ENCODE measurements at regions not wholly inside any gene's neighbourhood (a gene's known extent, or its start where the extent isn't known, plus 50 kb on each side); places are given as distances from the start of the nearest gene placed in this dataset.

GRCh38 chr20:50312002-50312681 lies 121.5 kb downstream of the CEBPB start:
- DNase-seq (ENCODE audit: low read depth in 2 of 2), result no peak

DNA sequence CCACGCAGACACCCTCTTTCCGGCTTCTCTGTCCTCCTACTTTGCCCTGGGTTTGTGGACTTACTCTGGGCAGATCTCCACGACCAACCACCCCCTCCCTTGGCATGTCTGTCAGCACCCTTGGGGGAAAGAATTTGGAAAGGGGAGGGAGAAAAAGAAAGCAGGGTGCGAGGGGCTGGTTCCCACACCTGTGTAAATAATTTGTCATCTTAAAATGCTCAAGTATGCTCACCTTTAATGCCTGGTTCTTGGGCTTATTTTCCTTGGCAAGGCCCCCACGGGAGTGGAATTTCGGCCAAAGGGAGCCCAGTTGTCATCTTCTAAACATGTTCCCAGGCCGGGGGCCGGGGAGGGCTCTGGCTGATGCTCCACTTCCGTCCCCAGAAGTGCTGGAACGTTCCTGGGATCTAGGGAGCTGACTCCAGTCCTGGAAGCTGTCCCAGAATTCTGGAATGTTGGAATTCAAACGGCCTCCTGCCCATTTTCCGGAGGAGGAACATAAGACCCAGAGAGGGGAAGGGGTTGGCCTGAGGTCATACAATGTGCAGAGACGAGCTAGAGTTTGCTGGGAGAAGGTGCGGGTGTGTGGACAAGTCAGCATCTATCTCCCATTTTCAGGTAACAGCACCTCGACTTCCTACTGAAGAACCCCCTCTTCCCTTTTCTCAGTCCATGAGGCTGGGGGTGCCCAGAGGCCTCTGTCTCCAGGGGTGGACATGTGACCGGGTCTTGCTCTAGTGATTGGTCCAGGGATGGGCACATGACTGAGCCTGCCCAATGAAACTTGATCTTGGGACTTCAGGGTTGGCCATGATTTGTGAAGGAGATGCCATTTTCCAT lies 122.3 kb downstream of the CEBPB start:
- peak; percentile 63 to 87 for DNase-seq (ENCODE audit: low read depth in 2 of 2)

DNA sequence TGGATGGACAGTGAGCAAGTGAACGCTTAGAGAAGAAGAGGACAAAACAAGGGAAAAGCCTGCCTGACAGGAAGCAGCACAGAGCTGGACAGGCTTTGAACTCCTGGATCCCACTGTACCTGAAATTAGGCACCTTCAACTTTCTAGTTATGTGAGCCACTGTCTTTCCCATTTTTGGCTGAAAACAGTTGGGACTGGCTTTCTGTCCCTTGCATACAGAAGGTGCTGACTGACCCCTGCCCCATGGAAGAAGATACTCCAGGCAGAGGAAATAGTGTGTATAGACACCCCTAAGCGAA lies 122.8 kb downstream of the CEBPB start:
- DNase-seq (ENCODE audit: low read depth in 2 of 2), result no peak

DNA sequence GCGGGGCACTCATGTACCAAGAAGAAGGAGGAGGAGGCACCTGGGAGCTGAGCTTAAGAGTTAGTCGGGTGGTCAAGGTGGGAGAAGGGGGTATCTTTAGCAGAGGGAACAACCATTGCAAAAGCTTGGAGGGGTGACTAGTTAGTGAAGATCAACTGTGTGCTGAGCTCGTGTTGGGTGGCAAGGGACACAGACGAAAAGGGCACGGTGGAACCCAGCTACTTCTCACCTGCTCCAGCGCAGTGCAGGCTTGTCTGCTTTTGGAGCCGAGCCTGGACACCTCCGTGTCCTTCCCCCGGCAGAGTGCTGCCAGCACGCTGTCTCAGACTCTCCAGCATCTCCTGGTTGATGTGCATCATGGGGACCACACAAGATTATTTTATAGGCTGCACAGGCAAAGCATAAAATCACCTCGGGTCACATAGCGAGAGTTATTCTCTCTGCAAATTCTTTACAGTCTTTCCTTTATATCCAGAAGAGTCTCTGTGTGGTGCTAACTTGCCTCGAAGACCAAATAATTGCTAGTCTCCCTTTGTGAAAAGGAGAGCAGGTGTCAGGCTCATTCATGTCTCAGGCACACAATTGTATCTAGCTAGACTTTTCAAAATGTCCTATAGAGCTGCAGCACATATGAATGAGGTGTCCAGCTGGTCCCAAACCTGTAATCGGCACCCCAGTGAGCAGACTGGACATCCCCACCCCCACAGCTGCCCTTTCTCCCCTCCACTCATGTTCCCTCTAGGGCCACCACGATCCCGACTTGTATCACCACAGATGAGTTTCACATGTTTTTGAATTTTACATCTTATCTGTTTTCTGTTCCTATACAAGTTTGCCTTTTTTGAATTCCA lies 123.4 kb downstream of the CEBPB start:
- DNase-seq (ENCODE audit: low read depth in 2 of 2), result no peak

DNA sequence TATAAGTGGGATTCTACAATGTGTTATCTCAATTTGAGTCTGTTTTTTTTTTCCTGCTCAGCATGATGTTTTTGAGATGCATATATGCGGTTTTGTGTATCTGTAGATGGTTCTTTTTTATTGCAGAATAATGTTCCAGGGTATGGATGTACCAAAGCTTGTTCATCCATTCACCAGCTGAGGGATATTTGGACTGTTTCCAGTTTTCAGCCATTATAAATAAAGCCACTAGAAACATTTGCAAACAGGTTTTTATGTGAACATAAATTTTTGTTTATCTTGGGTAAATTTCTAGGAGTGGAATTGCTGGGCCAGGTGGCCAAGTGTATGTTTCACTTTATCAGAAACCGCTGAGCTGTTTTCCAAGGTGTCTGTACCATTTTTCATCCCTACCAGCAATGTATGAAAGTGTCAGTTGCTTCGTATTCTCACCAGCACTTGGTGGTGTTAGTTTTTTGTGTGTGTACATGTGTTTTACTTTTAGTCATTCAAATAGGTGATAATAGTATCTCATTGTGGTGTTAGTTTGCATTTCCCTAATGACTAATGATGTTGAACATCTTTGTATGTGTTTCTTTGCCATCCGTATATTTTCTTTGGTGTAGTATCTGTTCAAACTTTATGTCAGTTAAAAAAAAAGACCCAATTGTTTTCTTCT lies 124.2 kb downstream of the CEBPB start:
- no peak for DNase-seq (ENCODE audit: low read depth in 2 of 2)

DNA sequence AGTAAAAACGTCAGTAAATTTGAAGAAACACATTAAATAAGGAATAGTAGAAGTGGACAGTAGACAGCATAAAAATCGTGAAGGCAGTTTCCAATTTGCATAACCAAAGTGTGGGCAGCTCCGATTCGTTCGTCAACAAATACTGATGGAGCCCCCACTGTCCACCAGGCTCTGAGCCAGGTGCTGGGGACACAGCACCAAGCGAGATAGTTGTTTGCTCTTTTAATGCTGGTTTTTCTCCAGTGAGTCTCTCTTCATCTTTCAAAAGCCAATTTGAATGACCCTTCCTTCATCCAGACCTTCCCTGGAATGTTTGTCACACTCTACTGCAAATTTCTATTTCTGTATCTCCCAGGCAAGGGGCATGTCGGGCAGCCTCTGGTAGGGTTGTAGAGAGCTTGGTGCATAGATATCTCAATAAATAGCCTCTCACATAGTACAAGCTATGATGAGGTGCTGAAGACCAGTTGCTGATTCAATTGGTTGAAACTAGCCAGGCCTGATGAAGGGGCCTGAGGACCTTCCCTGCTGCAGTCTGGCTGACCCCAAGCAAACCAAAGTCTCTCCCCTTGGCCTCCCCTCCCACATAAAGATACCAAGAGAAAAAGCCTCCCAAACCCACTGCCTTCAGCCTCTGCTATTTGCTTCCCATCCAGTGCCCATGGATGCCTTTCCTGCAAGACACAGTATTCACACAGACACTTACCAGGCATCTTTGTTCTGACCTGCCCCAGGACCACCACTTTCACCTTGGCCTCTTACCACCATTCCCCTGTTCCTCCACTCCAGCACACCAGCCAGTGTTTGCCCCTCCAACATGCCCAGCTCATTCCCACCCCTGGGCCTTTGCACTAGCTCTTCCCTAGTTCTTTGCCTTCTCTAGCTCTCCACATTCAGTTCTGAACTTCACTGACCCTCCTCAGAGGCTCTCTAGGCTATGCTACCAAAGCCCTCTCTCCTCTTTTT lies 125.2 kb downstream of the CEBPB start:
- DNase-seq (ENCODE audit: low read depth in 2 of 2), result no peak

- DNase-seq (ENCODE audit: low read depth in 2 of 2), result no peak
Measured at GRCh38 chr20:50317116-50317515, 126.5 kb downstream of the CEBPB start.

GRCh38 chr20:50317609-50318008 lies 127.0 kb downstream of the CEBPB start:
- DNase-seq (ENCODE audit: low read depth in 2 of 2), result no peak

GRCh38 chr20:50318710-50319109 lies 128.1 kb downstream of the CEBPB start:
- no peak for DNase-seq (ENCODE audit: low read depth in 2 of 2)

- no peak for DNase-seq (ENCODE audit: low read depth in 2 of 2)
Measured at GRCh38 chr20:50320005-50320900, 129.6 kb downstream of the CEBPB start.

- peak in 1 of 2 donors; percentile 85 for DNase-seq (ENCODE audit: low read depth in 2 of 2)
Measured at GRCh38 chr20:50320901-50321796, 130.5 kb downstream of the CEBPB start.

- DNase-seq (ENCODE audit: low read depth in 2 of 2), result no peak
Measured at GRCh38 chr20:50321797-50322480, 131.3 kb downstream of the CEBPB start.

DNA sequence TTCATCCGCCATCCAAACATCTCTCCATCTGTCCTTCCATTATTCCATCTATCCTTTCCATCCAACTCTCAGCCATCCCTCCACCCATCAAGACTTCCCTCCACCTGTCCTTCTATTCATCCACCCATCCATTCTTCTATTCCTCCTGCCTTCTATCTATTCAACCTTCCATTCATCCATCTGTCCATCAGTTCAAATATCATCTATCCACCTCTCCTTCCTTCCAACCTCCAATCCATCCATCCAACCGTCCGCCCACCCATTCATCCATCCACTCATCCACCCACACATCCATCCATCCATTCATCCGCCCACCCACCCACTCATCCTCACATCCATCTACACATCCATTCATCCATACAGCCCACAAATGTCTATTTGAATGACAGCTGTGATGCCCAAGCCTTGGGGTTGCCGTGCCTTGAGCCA lies 132.1 kb downstream of the CEBPB start:
- DNase-seq (ENCODE audit: low read depth in 2 of 2), result no peak

DNA sequence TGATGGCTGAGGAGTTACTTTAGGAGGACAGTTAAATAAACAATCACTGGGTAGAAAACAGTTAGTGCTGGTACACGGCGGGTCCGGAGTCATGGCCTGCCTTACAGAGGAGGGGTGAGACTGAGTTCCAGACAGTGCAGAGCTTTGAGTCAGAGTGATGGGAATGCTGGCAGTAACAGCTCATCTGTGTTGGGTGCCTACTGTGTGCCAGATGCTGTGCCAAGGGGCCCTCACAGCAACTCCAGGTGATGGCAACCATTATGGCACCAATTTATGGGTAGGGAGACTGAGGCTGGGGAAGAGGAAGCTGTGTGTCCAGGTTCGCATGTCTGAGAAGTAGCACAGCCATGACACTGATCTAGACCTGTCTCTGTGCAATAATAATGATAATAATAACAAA lies 132.6 kb downstream of the CEBPB start:
- no peak for DNase-seq (ENCODE audit: low read depth in 2 of 2)

DNA sequence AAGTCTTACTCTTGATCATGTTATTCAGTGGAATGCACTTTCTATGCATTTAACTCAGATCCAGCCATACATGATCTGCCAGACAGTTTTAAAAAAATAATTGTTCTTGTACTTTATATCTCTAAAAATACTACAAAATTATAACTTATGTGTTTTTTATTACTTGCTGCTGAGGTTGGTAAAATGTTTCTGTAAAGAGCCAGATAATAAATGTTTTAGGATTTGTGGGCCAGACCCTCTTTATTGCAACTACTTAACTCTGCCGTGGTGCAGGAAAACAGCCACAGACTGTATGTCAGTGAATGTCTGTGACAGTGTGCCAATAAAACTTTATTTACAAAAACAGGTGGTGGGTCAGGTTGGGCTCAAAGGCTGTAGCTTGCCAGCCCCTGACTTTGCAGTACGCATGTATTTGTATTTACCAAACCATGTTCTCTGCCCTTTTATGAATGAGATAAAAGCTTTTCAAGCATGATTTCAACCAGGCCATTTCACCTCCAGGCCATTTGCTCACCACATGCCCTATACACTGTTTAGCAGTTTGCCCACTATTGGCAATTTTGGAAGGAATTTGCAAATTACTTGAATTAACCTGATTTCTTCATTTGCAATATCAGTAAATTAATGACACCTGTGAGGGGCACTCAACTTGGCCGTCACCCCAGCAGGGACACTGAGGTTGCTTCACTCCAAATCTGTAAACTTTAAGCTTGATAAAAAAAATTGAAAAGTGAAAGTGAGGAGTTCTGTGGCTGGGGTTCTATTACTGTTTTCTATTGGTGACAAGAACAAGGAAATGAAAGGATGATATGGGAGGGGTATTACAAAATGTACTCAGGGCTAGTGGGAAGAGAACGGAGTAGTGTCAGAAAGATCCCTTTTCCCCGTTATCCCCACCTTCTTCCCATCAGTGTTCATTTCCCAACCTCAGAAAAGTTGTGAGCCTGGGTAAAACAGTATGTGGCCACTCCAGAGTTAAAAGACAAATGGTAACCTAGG lies 133.4 kb downstream of the CEBPB start:
- DNase-seq (ENCODE audit: low read depth in 2 of 2), result no peak

- no peak for DNase-seq (ENCODE audit: low read depth in 2 of 2)
Measured at GRCh38 chr20:50325215-50325614, 134.6 kb downstream of the CEBPB start.

GRCh38 chr20:50325651-50326050 lies 135.0 kb downstream of the CEBPB start:
- no peak for DNase-seq (ENCODE audit: low read depth in 2 of 2)

All from dermis microvascular lymphatic vessel endothelial cell (primary cell).